MCF 10A (cell line): ENCODE measurements at regions not wholly inside any gene's neighbourhood (a gene's known extent, or its start where the extent isn't known, plus 50 kb on each side); places are given as distances from the start of the nearest gene placed in this dataset.

ENCODE experiments used
- BruUV-seq: library from RNA; stranded (reverse); fragments of 400-500 nt; replicated peaks from 2 replicates; lab custom pipeline; 2021; lab: Mats Ljungman, UMichigan
- CTCF ChIA-PET: fragments of 300-600 bp; sonication (Branson Sonifier 250); formaldehyde crosslinking; extraction: SDS; loops from one replicate; lab custom pipeline; 2021; ENCODE audit warnings: antibody characterized with exemption, inconsistent platforms; lab: Yijun Ruan, JAX
- POLR2A ChIA-PET: fragments of 300-600, 350-650 bp; sonication (Branson Sonifier 250); formaldehyde crosslinking; extraction: SDS; loops from one replicate; lab custom pipeline; 2020; ENCODE audit warnings: antibody characterized with exemption, inconsistent platforms; lab: Yijun Ruan, JAX
- DNase-seq: peaks from one replicate; pipeline ENCODE4 v3.0.0-alpha.2; 2018; ENCODE audit not compliant: unreplicated experiment
- H3K27ac Mint-ChIP-seq: one replicate; pipeline ENCODE4 v1.8.0; 2022; ENCODE audit warnings: mild to moderate bottlenecking, low read depth, mixed read lengths; ENCODE audit not compliant: unreplicated experiment
- H3K27me3 Mint-ChIP-seq: one replicate; pipeline ENCODE4 v1.8.0; 2022; ENCODE audit warnings: mixed read lengths; ENCODE audit not compliant: insufficient read depth, unreplicated experiment
- H3K36me3 Mint-ChIP-seq: one replicate; pipeline ENCODE4 v1.8.0; 2022; ENCODE audit warnings: mild to moderate bottlenecking, moderate library complexity, mixed read lengths; ENCODE audit not compliant: insufficient read depth, unreplicated experiment
- H3K4me1 Mint-ChIP-seq: one replicate; pipeline ENCODE4 v1.8.0; 2022; ENCODE audit warnings: mixed read lengths; ENCODE audit not compliant: insufficient read depth, unreplicated experiment
- H3K4me3 Mint-ChIP-seq: one replicate; pipeline ENCODE4 v1.8.0; 2022; ENCODE audit warnings: mild to moderate bottlenecking, moderate library complexity, mixed read lengths; ENCODE audit not compliant: unreplicated experiment
- H3K9me3 Mint-ChIP-seq: one replicate; pipeline ENCODE4 v1.8.0; 2022; ENCODE audit warnings: mixed read lengths; ENCODE audit not compliant: unreplicated experiment
- CTCF ChIP-seq: fragments of 200-600 bp; IDR thresholded peaks from one replicate; pipeline ENCODE4 v1.8.0; 2022; ENCODE audit warnings: antibody characterized with exemption, mild to moderate bottlenecking; ENCODE audit not compliant: unreplicated experiment
- intact Hi-C: fragments of 100-400 bp; cut with micrococcal nuclease; formaldehyde crosslinking; loops from 2 replicates; pipeline ENCODE4 v1.14.1; 2022

- no peaks in the 10 kb centered on the region for H3K4me1 Mint-ChIP-seq
- DNase-seq, result no peak
- ChIA-PET CTCF (interaction anchor here (0.9 to 2.0 kb wide), 5 partner anchors 9 to 97 kb away, joined by 3 to 4 read pairs (median 4); no protein-coding TSS in a partner anchor), POLR2A (interaction anchor here (0.5 to 1.2 kb wide), 2 partner anchors 17 to 89 kb away, joined by 3 read pairs; no protein-coding TSS in a partner anchor)
- H3K36me3 Mint-ChIP-seq, result no peaks in the 10 kb centered on the region
- no TSS peak for BruUV-seq
- H3K27me3 Mint-ChIP-seq, result no peaks in the 10 kb centered on the region
- intact Hi-C loops, result no loop called here
- H3K9me3 Mint-ChIP-seq, result peaks cover 8% of the 10 kb centered on the region
- no peak overlapping the region for H3K4me3 Mint-ChIP-seq
- H3K27ac Mint-ChIP-seq, result no peak overlapping the region
- no peak for TF ChIP-seq CTCF
Measured at GRCh38 chr11:34791780-34792542, 124.2 kb downstream of the APIP start.

- CTCF ChIA-PET, result interaction anchor here (0.5 to 2.2 kb wide), 11 partner anchors 14 to 474 kb away, joined by 3 to 7 read pairs (median 4); no protein-coding TSS in a partner anchor
- intact Hi-C loops, result no loop called here
Measured at GRCh38 chr11:34790620-34791019, 125.6 kb downstream of the APIP start.

GRCh38 chr11:34789196-34789834 is 126.9 kb downstream of the APIP start:
- no peaks in the 10 kb centered on the region for H3K36me3 Mint-ChIP-seq
- CTCF ChIA-PET, result interaction anchor here (0.5 to 2.2 kb wide), 5 partner anchors 16 to 204 kb away, joined by 3 to 7 read pairs (median 3); no protein-coding TSS in a partner anchor
- peaks cover 8% of the 10 kb centered on the region for H3K9me3 Mint-ChIP-seq
- intact Hi-C loops, result no loop called here
- no peak for DNase-seq
- H3K27me3 Mint-ChIP-seq, result no peaks in the 10 kb centered on the region
- no peak for TF ChIP-seq CTCF
- no peaks in the 10 kb centered on the region for H3K4me1 Mint-ChIP-seq
- POLR2A ChIA-PET, result interaction anchor here (0.8 to 1.0 kb wide), 2 partner anchors 10 to 39 kb away, joined by 3 to 4 read pairs; no protein-coding TSS in a partner anchor
- BruUV-seq, result no TSS peak
- no peak overlapping the region for H3K27ac Mint-ChIP-seq
- H3K4me3 Mint-ChIP-seq, result no peak overlapping the region

More at GRCh38 chr11:34790620-34791019, 125.6 kb downstream of the APIP start:
- H3K4me1 Mint-ChIP-seq, result no peaks in the 10 kb centered on the region
- no peaks in the 10 kb centered on the region for H3K27me3 Mint-ChIP-seq
- H3K36me3 Mint-ChIP-seq, result no peaks in the 10 kb centered on the region
- H3K27ac Mint-ChIP-seq, result no peak overlapping the region
- TF ChIP-seq CTCF, result no peak
- H3K9me3 Mint-ChIP-seq, result peaks cover 8% of the 10 kb centered on the region
- BruUV-seq, result no TSS peak
- DNase-seq, result peak; percentile 10
- no peak overlapping the region for H3K4me3 Mint-ChIP-seq
- POLR2A ChIA-PET, result interaction anchor here (0.7 to 1.2 kb wide), 4 partner anchors 19 to 755 kb away, joined by 3 read pairs; no protein-coding TSS in a partner anchor

GRCh38 chr11:34788642-34789041 is 127.5 kb downstream of the APIP start:
- no peak for DNase-seq
- ChIA-PET POLR2A (no interaction called here), CTCF (no interaction called here)
- Mint-ChIP-seq H3K36me3 (no peaks in the 10 kb centered on the region), H3K27ac (no peak overlapping the region), H3K4me3 (no peak overlapping the region), H3K27me3 (no peaks in the 10 kb centered on the region), H3K4me1 (peaks cover 4% of the 10 kb centered on the region), H3K9me3 (peaks cover 8% of the 10 kb centered on the region)
- no TSS peak for BruUV-seq
- TF ChIP-seq CTCF, result no peak
- intact Hi-C loops, result no loop called here
